ENCODE measurements at regions not wholly inside any gene's neighbourhood (a gene's known extent, or its start where the extent isn't known, plus 50 kb on each side); places are given as distances from the start of the nearest gene placed in this dataset.

DNA sequence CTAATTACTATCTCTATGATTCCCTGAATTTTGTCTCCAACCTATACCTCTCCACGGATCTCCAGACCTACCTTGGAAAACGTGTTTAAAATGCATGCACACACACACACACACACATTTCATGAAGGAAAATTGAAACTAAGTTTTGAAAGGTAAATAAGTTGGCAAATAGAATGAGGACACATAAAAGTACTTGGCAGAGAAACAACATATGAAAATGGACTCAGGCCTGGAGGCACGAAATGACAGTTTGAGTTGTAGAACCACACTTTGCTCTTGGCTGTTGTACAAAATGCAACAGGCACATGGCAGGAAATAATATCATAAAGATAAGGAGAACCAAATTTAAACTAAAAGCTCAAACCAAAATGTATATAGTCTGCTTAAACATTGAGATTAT is 868.1 kb upstream of the CNTNAP5 start:
- no peak for DNase-seq (ENCODE audit: low read depth in 4 of 4, low spot score in 1 of 4)

DNA sequence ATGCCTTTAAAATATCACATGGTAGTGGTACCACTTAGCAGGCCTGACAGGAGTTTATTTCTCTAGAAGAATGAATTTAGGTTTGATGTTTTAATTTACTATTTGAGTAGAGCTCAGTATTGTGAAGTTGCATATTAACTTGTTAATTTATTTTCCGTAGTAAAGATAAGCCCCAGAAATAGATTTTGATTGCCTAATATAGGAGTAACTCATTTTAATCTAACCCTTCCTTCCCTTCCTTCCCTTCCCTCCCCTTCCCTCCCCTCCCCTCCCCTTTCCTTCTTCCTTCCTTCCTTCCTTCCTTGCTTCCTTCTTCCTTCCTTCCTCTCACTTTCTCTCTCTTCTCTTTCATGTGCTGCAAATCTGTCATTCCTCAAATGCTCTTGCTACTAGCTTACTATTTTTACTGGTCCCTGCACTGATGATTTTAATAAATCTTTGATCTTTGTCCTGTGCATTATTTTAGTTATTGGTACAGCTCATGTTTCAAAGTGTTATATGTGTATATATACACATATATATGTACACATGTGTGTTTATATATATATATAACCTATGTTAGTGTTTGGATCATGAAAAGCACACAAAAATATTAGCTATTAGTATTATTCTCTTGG is 862.6 kb upstream of the CNTNAP5 start:
- DNase-seq (ENCODE audit: low read depth in 4 of 4, low spot score in 1 of 4): no peak

DNA sequence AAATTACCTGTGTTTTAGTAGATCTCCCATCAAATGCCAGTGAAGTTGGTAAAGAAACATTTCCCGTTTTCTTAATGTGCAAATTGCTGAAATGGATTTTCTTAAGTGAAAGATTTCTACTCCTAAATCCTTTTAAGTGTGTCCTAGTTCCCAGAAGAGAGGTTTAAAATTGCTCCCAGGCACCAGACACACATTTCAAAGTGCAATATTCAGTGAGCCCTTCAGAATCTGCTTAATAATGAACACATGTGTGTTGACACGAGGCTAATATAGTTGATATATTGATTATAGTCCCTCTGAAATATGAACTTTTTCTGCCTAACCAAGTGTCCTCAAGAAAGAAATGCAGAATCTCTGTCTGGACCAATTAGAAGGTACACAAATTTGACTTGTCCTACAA is 861.7 kb upstream of the CNTNAP5 start:
- DNase-seq (ENCODE audit: low read depth in 4 of 4, low spot score in 1 of 4): no peak

DNA sequence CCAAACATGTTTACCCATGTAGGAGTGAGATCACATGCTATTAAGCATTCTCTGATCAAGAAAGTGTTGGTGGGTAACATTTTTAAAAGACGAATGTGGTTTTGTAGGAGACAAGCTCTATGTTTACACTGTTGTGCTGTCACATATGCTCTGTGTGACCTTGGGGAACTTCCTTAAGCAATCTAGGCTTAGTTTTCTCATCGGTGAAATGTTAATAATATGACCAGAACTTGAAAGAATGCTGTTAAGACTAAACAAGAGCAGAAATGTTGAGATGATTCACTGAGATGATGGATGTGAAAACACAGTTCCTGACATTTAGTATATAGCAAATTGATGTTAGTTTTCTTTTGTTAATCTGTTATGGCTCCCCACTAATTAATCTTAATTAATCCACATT is 860.9 kb upstream of the CNTNAP5 start:
- no peak for DNase-seq (ENCODE audit: low read depth in 4 of 4, low spot score in 1 of 4)

DNA sequence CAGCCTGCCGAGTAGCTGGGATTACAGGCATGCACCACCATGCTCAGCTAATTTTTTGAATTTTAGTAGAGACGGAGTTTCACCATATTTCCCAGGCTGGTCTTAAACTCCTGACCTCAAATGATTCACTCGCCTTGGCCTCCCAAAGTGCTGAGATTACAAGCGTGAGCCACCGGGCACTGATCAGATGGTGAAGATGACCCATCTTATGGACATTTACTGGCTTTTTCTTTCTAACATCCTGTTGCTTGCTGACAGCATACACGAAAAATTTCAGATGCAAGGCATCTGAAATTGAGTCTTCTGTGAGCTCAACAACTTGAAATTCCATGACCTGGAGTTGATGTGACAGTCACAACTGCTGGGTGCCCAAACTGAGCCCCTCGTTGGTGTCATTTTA is 859.5 kb upstream of the CNTNAP5 start:
- DNase-seq (ENCODE audit: low read depth in 4 of 4, low spot score in 1 of 4): no peak

DNA sequence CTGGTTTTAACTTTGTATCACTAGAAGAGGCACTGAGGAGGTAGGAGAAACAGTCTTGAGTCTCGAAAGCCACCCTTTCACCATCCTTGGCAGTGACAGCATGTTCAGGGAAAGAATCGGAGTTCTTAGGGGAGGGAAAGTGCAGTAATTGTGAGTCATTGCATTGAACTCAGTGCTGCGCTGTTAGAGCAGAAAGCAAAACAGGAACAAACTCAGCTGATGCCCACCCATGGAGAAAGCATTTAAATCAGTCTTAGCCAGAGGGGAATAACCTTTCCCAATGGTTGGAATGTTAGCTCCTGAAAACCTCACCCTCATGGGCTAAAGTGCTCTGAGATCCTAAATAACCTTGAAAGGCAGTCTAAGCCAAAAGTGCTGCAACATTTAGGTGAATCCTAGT is 845.6 kb upstream of the CNTNAP5 start:
- DNase-seq (ENCODE audit: low read depth in 4 of 4, low spot score in 1 of 4): no peak

DNA sequence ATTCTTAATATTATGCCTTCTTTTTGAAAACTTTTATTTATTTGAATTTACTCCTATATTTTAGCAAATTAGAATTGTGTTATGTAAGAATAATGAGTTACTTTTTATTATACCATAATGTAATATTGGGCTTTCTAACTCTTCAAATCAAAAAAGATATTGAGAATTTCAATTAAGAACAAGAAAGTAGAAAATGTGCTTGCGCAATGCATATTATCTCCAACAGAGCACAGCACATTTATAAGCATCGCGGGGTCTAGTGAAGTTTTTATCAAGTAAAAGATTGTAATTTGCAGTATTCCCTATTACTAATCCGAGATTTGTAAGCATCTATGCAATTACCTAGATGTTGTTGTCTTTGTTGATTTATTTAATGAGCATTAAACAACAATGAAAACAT is 829.1 kb upstream of the CNTNAP5 start:
- DNase-seq (ENCODE audit: low read depth in 4 of 4, low spot score in 1 of 4): no peak

DNA sequence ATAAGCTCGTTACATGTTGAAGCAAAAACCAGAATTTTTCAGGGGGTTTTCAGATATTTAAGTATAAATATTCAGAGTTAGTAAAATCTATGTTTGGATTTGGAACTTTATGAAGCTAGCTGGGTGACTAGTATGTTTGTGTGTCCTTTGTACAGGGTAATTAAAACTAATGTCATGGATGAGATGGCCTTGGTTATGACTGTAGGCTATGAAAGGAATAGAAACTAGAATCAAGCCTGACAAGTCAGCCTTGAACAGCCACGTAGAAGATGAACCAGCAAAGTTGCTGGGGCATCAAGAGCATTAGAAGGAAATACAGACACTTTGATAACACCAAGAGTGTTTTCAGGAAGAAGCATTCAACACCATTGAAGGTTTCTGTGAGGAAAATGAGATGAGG is 825.1 kb upstream of the CNTNAP5 start:
- no peak for DNase-seq (ENCODE audit: low read depth in 4 of 4, low spot score in 1 of 4)

DNA sequence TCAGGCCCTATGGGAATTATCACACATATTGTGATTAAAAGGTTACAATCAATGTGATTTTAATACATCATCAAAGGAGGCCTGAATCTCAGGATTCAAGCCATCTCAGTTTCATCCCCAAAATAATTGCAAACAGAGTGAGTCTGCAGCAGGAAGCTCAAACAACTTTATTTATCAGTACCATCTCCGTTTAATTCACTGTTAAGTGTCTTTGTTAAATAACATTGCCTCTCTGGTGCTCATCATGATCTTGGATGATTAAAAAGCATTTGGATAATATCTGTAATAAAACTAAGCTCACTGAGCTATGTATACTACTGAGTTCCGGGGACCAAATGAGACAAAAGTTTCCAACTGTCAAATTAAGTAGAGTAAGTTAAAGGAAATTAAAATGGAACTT is 817.8 kb upstream of the CNTNAP5 start:
- DNase-seq (ENCODE audit: low read depth in 4 of 4, low spot score in 1 of 4): no peak

DNA sequence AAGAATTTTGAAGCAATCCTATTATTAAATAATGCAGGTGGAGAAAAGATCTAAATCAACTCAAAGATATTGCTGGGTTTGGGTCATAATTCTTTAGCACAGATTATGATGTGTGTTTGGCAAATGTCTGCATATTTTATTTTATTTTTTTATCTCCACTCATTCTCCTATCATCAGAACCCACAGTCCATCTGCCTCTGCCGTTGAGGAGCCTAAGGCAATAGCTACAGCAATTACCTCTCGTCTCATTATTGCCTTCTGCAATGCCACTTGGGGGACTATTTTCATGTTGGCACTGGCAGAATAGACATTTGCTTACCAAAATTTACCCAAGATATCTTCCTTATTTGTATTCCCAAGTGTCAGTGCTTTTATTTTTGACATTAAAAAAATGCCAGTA is 815.9 kb upstream of the CNTNAP5 start:
- no peak for DNase-seq (ENCODE audit: low read depth in 4 of 4, low spot score in 1 of 4)

DNA sequence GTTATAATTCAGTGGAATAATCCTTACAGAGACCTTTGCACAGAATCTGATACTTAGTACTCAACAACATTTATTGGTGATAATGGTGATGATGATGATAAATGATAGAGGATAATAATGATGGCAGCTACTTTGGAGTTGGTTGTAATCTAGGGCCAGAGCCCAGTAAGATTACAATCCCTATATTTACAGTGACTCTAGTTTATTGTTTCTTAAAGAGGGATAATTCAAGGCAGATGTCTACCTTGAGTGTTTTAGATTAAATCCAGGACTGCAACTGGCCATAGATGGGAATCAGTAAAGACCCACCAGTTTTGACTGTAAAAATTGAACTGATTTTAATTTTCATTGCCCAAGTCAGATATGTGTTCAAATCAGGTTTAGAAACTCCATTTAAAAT is 813.9 kb upstream of the CNTNAP5 start:
- no peak for DNase-seq (ENCODE audit: low read depth in 4 of 4, low spot score in 1 of 4)

DNA sequence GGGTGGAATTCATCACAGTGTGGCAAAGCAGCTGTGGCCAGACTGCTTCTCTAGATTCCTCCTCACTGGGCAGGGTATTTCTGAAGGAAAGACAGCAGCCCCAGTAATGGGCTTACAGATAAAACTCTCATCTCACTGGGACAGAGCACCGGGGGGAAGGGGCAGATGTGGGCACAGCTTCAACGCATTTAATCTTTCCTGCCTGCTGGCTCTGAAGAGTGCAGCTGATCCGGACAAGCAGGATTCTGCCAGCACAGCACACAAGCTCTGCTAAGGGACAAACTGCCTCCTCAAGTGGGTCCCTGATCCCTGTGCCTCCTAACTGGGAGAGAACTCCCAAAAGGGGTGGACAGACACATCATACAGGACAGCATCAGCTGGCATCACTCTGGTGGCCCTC is 779.9 kb upstream of the CNTNAP5 start:
- DNase-seq (ENCODE audit: low read depth in 4 of 4, low spot score in 1 of 4): no peak

DNA sequence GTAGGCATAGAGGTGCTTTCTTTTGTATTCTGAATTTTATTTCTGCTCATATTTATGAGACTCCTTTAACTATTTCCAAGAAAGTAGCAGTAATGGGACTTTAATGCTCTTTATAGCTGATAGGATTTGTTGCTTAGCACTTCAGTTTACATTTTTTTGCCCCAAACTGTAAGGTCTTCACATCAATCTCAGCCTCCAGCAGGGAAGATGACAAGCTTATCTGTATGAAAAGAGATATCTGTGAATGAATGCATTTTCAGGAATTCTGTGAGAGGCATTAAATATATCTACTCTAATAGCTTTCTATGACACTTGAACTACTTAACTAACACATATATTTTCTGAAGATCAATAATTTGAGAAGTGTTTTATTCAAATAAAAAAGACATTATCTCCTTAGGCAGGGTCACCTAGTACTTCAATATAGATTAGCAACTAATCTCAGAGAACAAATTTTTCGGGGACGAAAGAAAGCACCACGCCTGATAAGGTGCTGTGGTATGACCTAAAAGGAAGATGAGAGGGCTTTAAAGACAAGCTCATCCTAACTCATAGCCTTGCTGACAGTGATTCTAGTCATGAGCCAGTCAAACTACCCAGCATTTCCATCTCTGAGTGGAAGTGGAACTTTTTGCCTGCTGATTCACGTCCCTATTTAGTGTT is 766.1 kb upstream of the CNTNAP5 start:
- no peak for DNase-seq (ENCODE audit: low read depth in 4 of 4, low spot score in 1 of 4)

DNA sequence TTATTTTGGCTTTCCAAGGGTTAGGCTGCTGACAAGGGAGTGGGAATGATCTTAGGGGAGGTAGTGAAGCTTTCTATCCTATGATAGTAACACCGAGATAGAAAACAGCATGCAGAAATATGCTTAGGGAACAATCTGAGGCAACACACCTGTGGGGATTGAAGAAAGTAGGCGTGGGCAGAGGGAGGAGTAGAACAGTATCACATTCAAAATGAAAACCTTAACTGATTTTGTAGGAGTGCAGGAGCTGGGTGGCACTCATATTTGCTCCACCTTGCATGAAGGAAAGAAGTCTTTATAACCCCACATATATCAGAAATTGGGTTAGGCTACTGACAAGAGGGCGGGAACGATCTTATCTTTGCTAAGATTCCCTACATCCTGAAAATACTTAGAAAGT is 762.2 kb upstream of the CNTNAP5 start:
- DNase-seq (ENCODE audit: low read depth in 4 of 4, low spot score in 1 of 4): no peak

DNA sequence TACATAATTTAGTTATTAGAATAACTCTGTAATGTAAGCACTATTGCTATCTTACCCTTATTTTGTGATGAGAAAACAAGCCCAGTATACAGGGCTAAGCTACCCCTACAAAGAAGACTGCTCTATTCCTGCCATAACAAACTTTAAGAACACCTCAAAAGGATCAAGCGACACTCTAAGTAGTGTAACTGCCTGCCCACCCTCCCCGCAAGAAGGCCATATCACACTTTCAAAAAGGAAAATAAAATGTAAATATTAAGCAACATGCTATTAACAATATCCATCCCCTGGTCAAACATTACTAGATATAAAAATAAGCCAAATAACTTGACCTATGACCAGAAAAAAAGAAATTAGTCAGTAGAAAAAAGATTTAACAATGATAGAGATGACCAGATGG is 741.7 kb upstream of the CNTNAP5 start:
- no peak for DNase-seq (ENCODE audit: low read depth in 4 of 4, low spot score in 1 of 4)

DNA sequence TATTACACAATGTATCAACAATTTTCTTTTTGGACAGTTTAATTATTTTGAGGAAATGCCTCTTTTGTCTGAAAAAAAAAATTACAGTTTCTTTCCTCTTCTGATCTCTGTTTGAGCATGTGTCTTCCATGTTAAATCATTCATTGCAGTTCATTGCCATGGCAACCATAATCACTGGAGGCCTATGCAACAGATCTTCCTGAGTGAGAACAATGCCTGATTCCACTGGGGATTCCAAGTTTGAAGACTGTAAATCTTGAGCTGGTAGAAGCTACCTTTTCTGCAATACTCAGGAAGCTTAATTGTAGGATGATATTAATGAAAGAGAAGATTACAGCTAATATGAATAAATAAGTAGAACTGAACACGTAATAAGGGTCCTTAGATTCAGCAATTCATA is 721.4 kb upstream of the CNTNAP5 start:
- DNase-seq (ENCODE audit: low read depth in 4 of 4, low spot score in 1 of 4): no peak

All from stimulated activated CD4-positive, alpha-beta T cell treated with anti-CD3 and anti-CD28 coated beads, Interleukin-1b, Interleukin-23, amount 100 ng/mL, for 24 hours (primary cell).